ENCODE measurements at regions not wholly inside any gene's neighbourhood (a gene's known extent, or its start where the extent isn't known, plus 50 kb on each side); places are given as distances from the start of the nearest gene placed in this dataset.

DNA sequence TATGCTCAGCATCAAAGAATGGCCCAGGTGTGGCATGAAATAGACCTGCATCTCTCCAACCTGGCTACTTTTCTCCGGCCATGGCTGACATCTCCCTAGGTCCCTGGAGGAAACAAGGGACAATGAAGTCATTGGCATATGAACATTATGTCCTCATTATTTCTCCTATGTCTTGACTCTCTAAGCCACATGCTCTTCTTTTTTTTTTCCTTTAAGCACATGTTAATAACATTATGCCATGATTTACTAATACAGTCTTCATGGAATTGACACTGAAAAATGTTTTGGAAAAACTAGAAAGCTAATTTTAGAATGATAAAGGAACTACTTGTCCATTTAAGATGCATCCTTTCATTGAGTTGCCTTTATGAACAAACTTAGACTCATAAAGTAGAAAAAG, 628.9 kb downstream of the TNS3 start:
- TF ChIP-seq, protein P1, sequence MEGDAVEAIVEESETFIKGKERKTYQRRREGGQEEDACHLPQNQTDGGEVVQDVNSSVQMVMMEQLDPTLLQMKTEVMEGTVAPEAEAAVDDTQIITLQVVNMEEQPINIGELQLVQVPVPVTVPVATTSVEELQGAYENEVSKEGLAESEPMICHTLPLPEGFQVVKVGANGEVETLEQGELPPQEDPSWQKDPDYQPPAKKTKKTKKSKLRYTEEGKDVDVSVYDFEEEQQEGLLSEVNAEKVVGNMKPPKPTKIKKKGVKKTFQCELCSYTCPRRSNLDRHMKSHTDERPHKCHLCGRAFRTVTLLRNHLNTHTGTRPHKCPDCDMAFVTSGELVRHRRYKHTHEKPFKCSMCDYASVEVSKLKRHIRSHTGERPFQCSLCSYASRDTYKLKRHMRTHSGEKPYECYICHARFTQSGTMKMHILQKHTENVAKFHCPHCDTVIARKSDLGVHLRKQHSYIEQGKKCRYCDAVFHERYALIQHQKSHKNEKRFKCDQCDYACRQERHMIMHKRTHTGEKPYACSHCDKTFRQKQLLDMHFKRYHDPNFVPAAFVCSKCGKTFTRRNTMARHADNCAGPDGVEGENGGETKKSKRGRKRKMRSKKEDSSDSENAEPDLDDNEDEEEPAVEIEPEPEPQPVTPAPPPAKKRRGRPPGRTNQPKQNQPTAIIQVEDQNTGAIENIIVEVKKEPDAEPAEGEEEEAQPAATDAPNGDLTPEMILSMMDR (IDR thresholded peaks at IDR 0.05) = no peak
- TF ChIP-seq POLR2A (IDR thresholded peaks at IDR 0.05) = no peak
- WGBS, 2 donors = 89 to 93% methylated on average over 1 of the region's 1 CpG
- Histone ChIP-seq H3K27me3 (no peaks in the 10 kb centered on the region), H3K4me3 (no peak overlapping the region), H3K4me1 (no peaks in the 10 kb centered on the region), H3K36me3 (replicated peaks in 1 of 2; ENCODE audit: insufficient read depth in 1 of 2, low read depth in 2 of 2) (no peaks in the 10 kb centered on the region), H3K27ac (no peak overlapping the region), H3K9me3 (no peaks in the 10 kb centered on the region)
- ATAC-seq (no peak), DNase-seq (no peak)
- intact Hi-C loops (cut with DNase I) = no loop called here

DNA sequence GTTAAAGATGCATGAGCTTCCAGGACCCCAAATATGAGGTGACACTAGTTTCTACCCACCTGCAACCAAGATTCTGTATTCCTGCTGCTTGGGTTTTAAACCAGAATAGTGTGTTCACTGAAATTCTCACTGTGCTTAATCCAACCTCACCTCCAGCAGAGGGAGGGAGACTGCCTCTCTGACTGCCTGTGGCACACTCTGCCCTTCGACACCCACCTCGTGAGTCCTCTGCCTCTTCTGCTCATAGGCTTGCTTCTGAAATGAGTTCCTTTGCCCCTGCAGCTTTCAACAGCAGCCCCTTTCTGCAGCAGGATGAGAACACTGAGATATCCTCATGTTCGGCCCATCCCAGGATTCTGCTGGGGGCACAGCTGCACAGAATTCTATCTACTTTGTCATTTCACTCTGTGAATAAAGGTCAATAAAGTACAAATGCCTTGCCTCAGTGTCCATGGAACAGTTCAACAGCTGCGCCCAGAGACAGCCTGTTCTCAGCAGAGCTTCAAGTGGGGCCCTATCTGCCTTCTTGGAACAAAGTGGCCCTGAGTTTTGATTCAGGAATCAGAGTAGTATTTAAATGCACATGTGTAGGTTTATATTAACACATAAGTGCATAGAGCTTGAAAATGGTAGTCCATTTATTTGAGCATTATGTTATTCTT, 632.5 kb downstream of the TNS3 start:
- WGBS, 2 donors = 74 to 78% methylated on average over 4 of the region's 4 CpGs

DNA sequence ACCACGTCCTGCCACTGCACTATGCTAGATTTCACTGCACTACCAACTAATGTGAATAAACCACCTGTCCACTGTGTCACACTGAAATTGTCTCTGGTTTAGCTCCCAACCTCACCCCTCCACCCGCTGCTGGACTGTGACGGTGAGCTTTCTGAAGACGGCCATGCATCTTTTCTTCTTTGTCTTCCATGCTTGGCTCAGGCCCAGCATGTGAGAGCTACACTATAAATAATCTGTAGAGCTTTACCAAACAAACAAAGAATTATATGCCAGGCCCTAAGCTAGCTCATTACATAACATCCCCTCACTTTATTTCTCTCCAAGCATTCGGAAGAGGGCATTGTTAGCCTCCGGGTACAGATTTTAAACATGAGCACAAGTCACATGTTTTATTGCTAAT, 633.2 kb downstream of the TNS3 start:
- ATAC-seq = no peak
- no peaks in the 10 kb centered on the region for H3K4me1 ChIP-seq
- intact Hi-C loops (cut with DNase I) = no loop called here

More for the DNA sequence above, 632.5 kb downstream of the TNS3 start:
- Histone ChIP-seq H3K27ac (no peak overlapping the region), H3K4me3 (no peak overlapping the region), H3K4me1 (no peaks in the 10 kb centered on the region), H3K36me3 (replicated peaks in 1 of 2; ENCODE audit: insufficient read depth in 1 of 2, low read depth in 2 of 2) (no peaks in the 10 kb centered on the region), H3K9me3 (no peaks in the 10 kb centered on the region), H3K27me3 (no peaks in the 10 kb centered on the region)
- DNase-seq (no peak), ATAC-seq (no peak)
- intact Hi-C loops (cut with DNase I) = no loop called here
- TF ChIP-seq POLR2A (IDR thresholded peaks at IDR 0.05) = no peak
- TF ChIP-seq, protein P1 (IDR thresholded peaks at IDR 0.05) = no peak

DNA sequence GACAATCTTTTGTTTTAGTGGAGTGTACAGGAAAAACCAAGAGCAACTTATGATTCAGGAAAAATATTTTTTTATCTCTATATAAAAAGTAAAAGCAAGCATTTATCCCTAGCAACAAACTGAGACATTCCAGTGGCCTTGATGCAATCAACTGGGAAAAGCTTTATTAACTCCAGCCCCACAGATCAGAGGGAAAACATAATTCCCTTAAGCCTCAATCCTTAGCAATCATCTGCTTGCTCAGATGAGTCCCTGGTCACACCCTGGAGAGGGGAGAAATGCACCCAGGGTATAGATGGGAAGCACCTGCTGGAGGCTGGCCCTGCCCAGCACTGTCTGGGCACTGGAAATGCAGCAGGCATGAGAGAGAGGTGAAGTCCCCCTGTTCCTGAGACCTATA, 636.6 kb downstream of the TNS3 start:
- DNase-seq (no peak), ATAC-seq (no peak)
- TF ChIP-seq POLR2A (IDR thresholded peaks at IDR 0.05) = no peak
- TF ChIP-seq, protein P1 (IDR thresholded peaks at IDR 0.05) = no peak
- Histone ChIP-seq H3K36me3 (replicated peaks in 1 of 2; ENCODE audit: insufficient read depth in 1 of 2, low read depth in 2 of 2) (no peaks in the 10 kb centered on the region), H3K4me1 (no peaks in the 10 kb centered on the region), H3K27me3 (no peaks in the 10 kb centered on the region), H3K9me3 (no peaks in the 10 kb centered on the region), H3K27ac (no peak overlapping the region), H3K4me3 (no peak overlapping the region)
- intact Hi-C loops (cut with DNase I) = no loop called here

More for the DNA sequence above, 633.2 kb downstream of the TNS3 start:
- Histone ChIP-seq H3K9me3 (no peaks in the 10 kb centered on the region), H3K36me3 (replicated peaks in 1 of 2; ENCODE audit: insufficient read depth in 1 of 2, low read depth in 2 of 2) (no peaks in the 10 kb centered on the region), H3K27ac (no peak overlapping the region), H3K27me3 (no peaks in the 10 kb centered on the region), H3K4me3 (no peak overlapping the region)
- no peak for TF ChIP-seq POLR2A (IDR thresholded peaks at IDR 0.05)
- TF ChIP-seq, protein P1 (IDR thresholded peaks at IDR 0.05) = no peak
- WGBS, 2 donors = 82% methylated on average over 6 of the region's 6 CpGs
- no peak for DNase-seq

GRCh38 chr7:46943996-46944395, 637.9 kb downstream of the TNS3 start:
- H3K4me1 ChIP-seq = no peaks in the 10 kb centered on the region
- no peak for ATAC-seq
- no peaks in the 10 kb centered on the region for H3K27me3 ChIP-seq
- H3K4me3 ChIP-seq = no peak overlapping the region
- H3K27ac ChIP-seq = no peak overlapping the region
- no peaks in the 10 kb centered on the region for H3K9me3 ChIP-seq
- H3K36me3 ChIP-seq (replicated peaks in 1 of 2; ENCODE audit: insufficient read depth in 1 of 2, low read depth in 2 of 2) = no peaks in the 10 kb centered on the region
- intact Hi-C loops (cut with DNase I) = no loop called here
- TF ChIP-seq, protein P1 (IDR thresholded peaks at IDR 0.05) = no peak
- TF ChIP-seq POLR2A (IDR thresholded peaks at IDR 0.05) = no peak
- DNase-seq = no peak
- WGBS, 2 donors = 69 to 91% methylated on average over 3 of the region's 3 CpGs
